GM03348 (cell line): ENCODE measurements at regions not wholly inside any gene's neighbourhood (a gene's known extent, or its start where the extent isn't known, plus 50 kb on each side); places are given as distances from the start of the nearest gene placed in this dataset.
"Not testable (repeated sequence)": the region's sequence is repeated elsewhere in the genome, so short reads cannot be mapped to it uniquely, and the experiment has no call there.

Experiments used
- DNase-seq: peaks from one replicate; pipeline ENCODE4 v3.0.0; 2012; ENCODE audit warnings: low spot score

GRCh38 chr6:27582928-27583725, 110.2 kb upstream of the ZNF184 start:
- DNase-seq = peak; percentile 59

GRCh38 chr6:27579973-27580372, 107.1 kb upstream of the ZNF184 start:
- DNase-seq = no peak

GRCh38 chr6:27577922-27578321, 105.0 kb upstream of the ZNF184 start:
- no peak for DNase-seq

- DNase-seq = no peak
Measured at GRCh38 chr6:27575594-27576361, 102.9 kb upstream of the ZNF184 start.

- no peak for DNase-seq
Measured at GRCh38 chr6:27568226-27568897, 95.5 kb upstream of the ZNF184 start.

GRCh38 chr6:27565839-27566779, 93.2 kb upstream of the ZNF184 start:
- no peak for DNase-seq

GRCh38 chr6:27562027-27562410, 89.1 kb upstream of the ZNF184 start:
- DNase-seq = no peak

GRCh38 chr6:27558028-27558724, 85.3 kb upstream of the ZNF184 start:
- DNase-seq = no peak

- no peak for DNase-seq
Measured at GRCh38 chr6:27556406-27556805, 83.5 kb upstream of the ZNF184 start.

GRCh38 chr6:27553123-27553904, 80.4 kb upstream of the ZNF184 start:
- no peak for DNase-seq

- DNase-seq = no peak
Measured at GRCh38 chr6:27551607-27552006, 78.7 kb upstream of the ZNF184 start.

- DNase-seq = no peak
Measured at GRCh38 chr6:27550692-27551091, 77.8 kb upstream of the ZNF184 start.

GRCh38 chr6:27549241-27549598, 76.3 kb upstream of the ZNF184 start:
- DNase-seq = not testable (repeated sequence)

- DNase-seq = peak; percentile 33
Measured at GRCh38 chr6:27547157-27548075, 74.5 kb upstream of the ZNF184 start.

GRCh38 chr6:27546522-27546921, 73.6 kb upstream of the ZNF184 start:
- no peak for DNase-seq

GRCh38 chr6:27545271-27546046, 72.6 kb upstream of the ZNF184 start:
- DNase-seq = no peak

- no peak for DNase-seq
Measured at GRCh38 chr6:27544612-27545260, 71.8 kb upstream of the ZNF184 start.

- DNase-seq = not testable (repeated sequence)
Measured at GRCh38 chr6:27544135-27544534, 71.2 kb upstream of the ZNF184 start.
